ENCODE measurements at regions not wholly inside any gene's neighbourhood (a gene's known extent, or its start where the extent isn't known, plus 50 kb on each side); places are given as distances from the start of the nearest gene placed in this dataset.

- intact Hi-C loops (cut with micrococcal nuclease; ENCODE audit: unreplicated experiment) (no loop called here), in situ Hi-C loops (cut with HindIII; ENCODE audit: low pct_unique_long_range_greater_than_20kb, low sequenced_read_pairs) (no loop called here)
- no peak for DNase-seq (ENCODE audit: low read depth, low spot score)
- no peak for ATAC-seq
- ChIA-PET POLR2A (no interaction called here), CTCF (no interaction called here)
- TF ChIP-seq TCF7L2 (IDR thresholded peaks at IDR 0.05; ENCODE audit: low read depth, low read length) (no peak), REST (IDR thresholded peaks at IDR 0.05; ENCODE audit: insufficient read depth in 1 of 2, low read depth in 2 of 2, low read length in 1 of 2) (no peak), SIN3A (IDR thresholded peaks at IDR 0.05; ENCODE audit: borderline replicate concordance, insufficient read depth, low read depth, low read length) (no peak), POLR2AphosphoS5 (IDR thresholded peaks at IDR 0.05; ENCODE audit: low read depth, low read length) (no peak)
- Histone ChIP-seq H3K27me3 (ENCODE audit: control insufficient read depth, insufficient read depth, low read length) (no peaks in the 10 kb centered on the region), H3K4me1 (ENCODE audit: control insufficient read depth, insufficient read depth, low read length) (no peaks in the 10 kb centered on the region), H3K36me3 (ENCODE audit: control insufficient read depth, insufficient read depth, low read length) (no peaks in the 10 kb centered on the region), H3K9me3 (ENCODE audit: control insufficient read depth, insufficient read depth, low read depth, low read length) (no peaks in the 10 kb centered on the region), H3K4me3 (ENCODE audit: low read depth in 2 of 2, low read length in 2 of 2) (no peak overlapping the region), H3K27ac (ENCODE audit: low read length) (no peak overlapping the region)
- no TSS peak for BruUV-seq (replicated peaks)
Measured at GRCh38 chr1:81606656-81607055, 194.1 kb upstream of the ADGRL2 start.

- Histone ChIP-seq H3K4me3 (ENCODE audit: low read depth in 2 of 2, low read length in 2 of 2) (no peak overlapping the region), H3K27ac (ENCODE audit: low read length) (no peak overlapping the region), H3K9me3 (ENCODE audit: control insufficient read depth, insufficient read depth, low read depth, low read length) (no peaks in the 10 kb centered on the region), H3K36me3 (ENCODE audit: control insufficient read depth, insufficient read depth, low read length) (no peaks in the 10 kb centered on the region), H3K27me3 (ENCODE audit: control insufficient read depth, insufficient read depth, low read length) (no peaks in the 10 kb centered on the region), H3K4me1 (ENCODE audit: control insufficient read depth, insufficient read depth, low read length) (no peaks in the 10 kb centered on the region)
- in situ Hi-C loops (cut with HindIII; ENCODE audit: low pct_unique_long_range_greater_than_20kb, low sequenced_read_pairs) (no loop called here), intact Hi-C loops (cut with micrococcal nuclease; ENCODE audit: unreplicated experiment) (no loop called here)
- CTCF ChIA-PET = no interaction called here
- TF ChIP-seq CTCF (IDR thresholded peaks at IDR 0.05) (no peak), TCF7L2 (IDR thresholded peaks at IDR 0.05; ENCODE audit: low read depth, low read length) (no peak), REST (IDR thresholded peaks at IDR 0.05; ENCODE audit: insufficient read depth in 1 of 2, low read depth in 2 of 2, low read length in 1 of 2) (no peak), SIN3A (IDR thresholded peaks at IDR 0.05; ENCODE audit: borderline replicate concordance, insufficient read depth, low read depth, low read length) (no peak), POLR2AphosphoS5 (IDR thresholded peaks at IDR 0.05; ENCODE audit: low read depth, low read length) (no peak)
- ATAC-seq = no peak
- no TSS peak for BruUV-seq (replicated peaks)
- DNase-seq (ENCODE audit: low read depth, low spot score) = no peak
- POLR2A ChIA-PET = no interaction called here
Measured at GRCh38 chr1:81605023-81605422, 195.7 kb upstream of the ADGRL2 start.

Data from Panc1 (cell line).